HEK293 (cell line): ENCODE measurements at regions not wholly inside any gene's neighbourhood (a gene's known extent, or its start where the extent isn't known, plus 50 kb on each side); places are given as distances from the start of the nearest gene placed in this dataset.

Experiments used
- CTCF ChIA-PET: fragments of 350-600 bp; formaldehyde crosslinking; extraction: SDS; loops from one replicate; lab custom pipeline; 2021; ENCODE audit warnings: antibody characterized with exemption; lab: Yijun Ruan, JAX
- POLR2A ChIA-PET: fragments of 300-600 bp; formaldehyde crosslinking; extraction: SDS; loops from one replicate; lab custom pipeline; 2020; ENCODE audit warnings: antibody characterized with exemption, inconsistent platforms; lab: Yijun Ruan, JAX
- H3K27ac ChIP-seq: fragments of 200-500 bp; sonication (Bioruptor generic); 2 replicates; pipeline ENCODE4 v1.5.1; 2014; ENCODE audit warnings: low read depth, low read length, control low read depth, inconsistent platforms; ENCODE audit errors: extremely low read depth
- H3K36me3 ChIP-seq, 2 experiments: fragments of 200-500 bp in 1 of 2; sonication (Bioruptor generic) in 1 of 2; 1 replicate in 1 of 2; 2 replicates in 1 of 2; pipeline ENCODE4 v1.5.1; 2014 to 2017; ENCODE audit warnings: inconsistent platforms in 2 of 2, low read length in 2 of 2; ENCODE audit not compliant: control insufficient read depth in 2 of 2, insufficient read depth in 1 of 2
- H3K4me1 ChIP-seq: fragments of 200-500 bp; sonication (Bioruptor generic); 2 replicates; pipeline ENCODE4 v1.5.1; 2014; ENCODE audit warnings: mild to moderate bottlenecking, low read length, inconsistent platforms; ENCODE audit not compliant: control insufficient read depth, insufficient read depth
- H3K4me3 ChIP-seq: 2 replicates; pipeline ENCODE4 v1.5.1; 2011; ENCODE audit warnings: low read depth, mild to moderate bottlenecking, control low read depth, low read length, moderate library complexity
- H3K9me3 ChIP-seq: fragments of 200-500 bp; sonication (Bioruptor generic); 2 replicates; pipeline ENCODE4 v1.5.1; 2014; ENCODE audit warnings: low read depth, low read length, inconsistent platforms; ENCODE audit not compliant: control insufficient read depth, insufficient read depth
- AEBP2 ChIP-seq: fragments of 450-650 bp; formaldehyde crosslinking; IDR thresholded peaks from 2 replicates; pipeline ENCODE4 v1.5.1; 2016; ENCODE audit warnings: missing biosample characterization, missing genetic modification characterization, borderline replicate concordance
- FEZF1 ChIP-seq: fragments of 450-650 bp; formaldehyde crosslinking; IDR thresholded peaks from 2 replicates; pipeline ENCODE4 v1.5.1; 2016; ENCODE audit warnings: missing biosample characterization, missing genetic modification characterization
- GFI1B ChIP-seq: fragments of 450-650 bp; formaldehyde crosslinking; IDR thresholded peaks from 2 replicates; pipeline ENCODE4 v1.5.1; 2016; ENCODE audit warnings: missing biosample characterization, missing genetic modification characterization
- HIC1 ChIP-seq: fragments of 450-650 bp; formaldehyde crosslinking; IDR thresholded peaks from 2 replicates; pipeline ENCODE4 v1.5.1; 2016; ENCODE audit warnings: missing biosample characterization, missing genetic modification characterization
- KLF17 ChIP-seq: fragments of 450-650 bp; formaldehyde crosslinking; IDR thresholded peaks from 2 replicates; pipeline ENCODE4 v1.5.1; 2016; ENCODE audit warnings: missing biosample characterization, missing genetic modification characterization
- KLF7 ChIP-seq: fragments of 450-650 bp; formaldehyde crosslinking; IDR thresholded peaks from 2 replicates; pipeline ENCODE4 v1.5.1; 2016; ENCODE audit warnings: missing biosample characterization, missing genetic modification characterization, borderline replicate concordance
- MEIS1 ChIP-seq: sonication (generic); formaldehyde crosslinking; IDR thresholded peaks from 2 replicates; pipeline ENCODE4 v1.8.1; 2022; ENCODE audit warnings: missing genetic modification reagents, mild to moderate bottlenecking, borderline replicate concordance
- MZF1 ChIP-seq: fragments of 450-650 bp; formaldehyde crosslinking; IDR thresholded peaks from 2 replicates; pipeline ENCODE4 v1.5.1; 2017; ENCODE audit warnings: missing biosample characterization, missing genetic modification characterization, borderline replicate concordance
- ZBTB1 ChIP-seq: fragments of 450-650 bp; formaldehyde crosslinking; IDR thresholded peaks from 2 replicates; pipeline ENCODE4 v1.5.1; 2016; ENCODE audit warnings: missing biosample characterization, missing genetic modification characterization
- ZNF214 ChIP-seq: fragments of 450-650 bp; formaldehyde crosslinking; IDR thresholded peaks from 2 replicates; pipeline ENCODE4 v1.5.1; 2017; ENCODE audit warnings: missing biosample characterization, mild to moderate bottlenecking, missing genetic modification characterization, borderline replicate concordance
- ZNF510 ChIP-seq: fragments of 450-650 bp; formaldehyde crosslinking; IDR thresholded peaks from 2 replicates; pipeline ENCODE4 v1.5.1; 2018; ENCODE audit warnings: mild to moderate bottlenecking, missing genetic modification characterization, missing biosample characterization; ENCODE audit not compliant: insufficient replicate concordance
- ZNF513 ChIP-seq: fragments of 450-650 bp; IDR thresholded peaks from 2 replicates; pipeline ENCODE4 v1.5.1; 2018; ENCODE audit warnings: missing biosample characterization, missing genetic modification characterization
- ZNF529 ChIP-seq: fragments of 450-650 bp; formaldehyde crosslinking; IDR thresholded peaks from 2 replicates; pipeline ENCODE4 v1.5.1; 2017; ENCODE audit warnings: missing genetic modification characterization, missing biosample characterization; ENCODE audit not compliant: insufficient replicate concordance
- ZNF585B ChIP-seq: fragments of 450-650 bp; formaldehyde crosslinking; IDR thresholded peaks from 2 replicates; pipeline ENCODE4 v1.5.1; 2016; ENCODE audit warnings: missing biosample characterization, missing genetic modification characterization
- ZNF701 ChIP-seq: fragments of 450-650 bp; formaldehyde crosslinking; IDR thresholded peaks from 2 replicates; pipeline ENCODE4 v1.5.1; 2016; ENCODE audit warnings: missing biosample characterization, missing genetic modification characterization
- ZNF76 ChIP-seq: fragments of 450-650 bp; formaldehyde crosslinking; IDR thresholded peaks from 2 replicates; pipeline ENCODE4; 2016; ENCODE audit warnings: low read depth, missing biosample characterization, missing genetic modification characterization, borderline replicate concordance
- ZSCAN18 ChIP-seq: fragments of 450-650 bp; formaldehyde crosslinking; IDR thresholded peaks from 2 replicates; pipeline ENCODE4 v1.5.1; 2016; ENCODE audit warnings: missing biosample characterization, missing genetic modification characterization
- TF ChIP-seq, protein P1 (sequence below): fragments of 450-650 bp; formaldehyde crosslinking; IDR thresholded peaks from 2 replicates; pipeline ENCODE4 v1.5.1; 2016; ENCODE audit warnings: missing biosample characterization, missing genetic modification characterization
- TF ChIP-seq, protein P2 (sequence below): fragments of 450-650 bp; formaldehyde crosslinking; conservative IDR thresholded peaks from 2 replicates; pipeline ENCODE4 v1.5.1; 2016; ENCODE audit warnings: low read depth, missing biosample characterization, missing genetic modification characterization

DNA sequence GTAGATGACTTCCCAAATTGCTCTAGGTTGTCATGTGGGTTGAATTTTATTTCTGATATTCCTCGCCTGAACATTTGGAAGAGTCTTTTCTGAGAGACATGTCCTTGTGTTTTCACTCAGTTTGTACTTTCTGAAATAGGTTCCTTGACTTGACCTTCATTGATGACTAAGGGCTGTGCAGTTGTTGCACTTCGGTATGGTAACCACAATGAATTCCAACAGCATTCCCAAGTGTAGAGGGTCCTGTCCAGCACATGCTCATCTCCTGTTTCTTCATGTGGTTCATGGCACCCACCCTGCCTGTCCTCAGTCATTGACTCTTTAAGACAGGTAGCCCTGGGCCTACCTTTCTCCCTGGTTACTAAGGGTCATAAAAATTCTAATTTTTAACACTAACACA, 527.8 kb downstream of the MTRR start (continued):
- no peak for TF ChIP-seq ZNF585B (tag by site-specific recombination)
- no peak for TF ChIP-seq MEIS1
- no peak for TF ChIP-seq ZNF76 (tag by site-specific recombination)

GRCh38 chr5:8399471-8399870, 530.5 kb downstream of the MTRR start:
- no peak overlapping the region for H3K27ac ChIP-seq
- POLR2A ChIA-PET, result no interaction called here
- CTCF ChIA-PET, result no interaction called here
- H3K36me3 ChIP-seq, result no peaks in the 10 kb centered on the region
- TF ChIP-seq GFI1B (tag by site-specific recombination) (no peak), ZBTB1 (tag by site-specific recombination) (no peak), KLF17 (tag by site-specific recombination) (no peak), FEZF1 (tag by site-specific recombination) (no peak), ZNF510 (tag by site-specific recombination) (no peak), MZF1 (no peak), ZNF214 (no peak), ZSCAN18 (tag by site-specific recombination) (no peak), KLF7 (no peak), ZNF701 (tag by site-specific recombination) (no peak), ZNF529 (tag by site-specific recombination) (no peak)
- TF ChIP-seq, protein P1, sequence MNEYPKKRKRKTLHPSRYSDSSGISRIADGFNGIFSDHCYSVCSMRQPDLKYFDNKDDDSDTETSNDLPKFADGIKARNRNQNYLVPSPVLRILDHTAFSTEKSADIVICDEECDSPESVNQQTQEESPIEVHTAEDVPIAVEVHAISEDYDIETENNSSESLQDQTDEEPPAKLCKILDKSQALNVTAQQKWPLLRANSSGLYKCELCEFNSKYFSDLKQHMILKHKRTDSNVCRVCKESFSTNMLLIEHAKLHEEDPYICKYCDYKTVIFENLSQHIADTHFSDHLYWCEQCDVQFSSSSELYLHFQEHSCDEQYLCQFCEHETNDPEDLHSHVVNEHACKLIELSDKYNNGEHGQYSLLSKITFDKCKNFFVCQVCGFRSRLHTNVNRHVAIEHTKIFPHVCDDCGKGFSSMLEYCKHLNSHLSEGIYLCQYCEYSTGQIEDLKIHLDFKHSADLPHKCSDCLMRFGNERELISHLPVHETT, result no peak
- TF ChIP-seq, protein P2, sequence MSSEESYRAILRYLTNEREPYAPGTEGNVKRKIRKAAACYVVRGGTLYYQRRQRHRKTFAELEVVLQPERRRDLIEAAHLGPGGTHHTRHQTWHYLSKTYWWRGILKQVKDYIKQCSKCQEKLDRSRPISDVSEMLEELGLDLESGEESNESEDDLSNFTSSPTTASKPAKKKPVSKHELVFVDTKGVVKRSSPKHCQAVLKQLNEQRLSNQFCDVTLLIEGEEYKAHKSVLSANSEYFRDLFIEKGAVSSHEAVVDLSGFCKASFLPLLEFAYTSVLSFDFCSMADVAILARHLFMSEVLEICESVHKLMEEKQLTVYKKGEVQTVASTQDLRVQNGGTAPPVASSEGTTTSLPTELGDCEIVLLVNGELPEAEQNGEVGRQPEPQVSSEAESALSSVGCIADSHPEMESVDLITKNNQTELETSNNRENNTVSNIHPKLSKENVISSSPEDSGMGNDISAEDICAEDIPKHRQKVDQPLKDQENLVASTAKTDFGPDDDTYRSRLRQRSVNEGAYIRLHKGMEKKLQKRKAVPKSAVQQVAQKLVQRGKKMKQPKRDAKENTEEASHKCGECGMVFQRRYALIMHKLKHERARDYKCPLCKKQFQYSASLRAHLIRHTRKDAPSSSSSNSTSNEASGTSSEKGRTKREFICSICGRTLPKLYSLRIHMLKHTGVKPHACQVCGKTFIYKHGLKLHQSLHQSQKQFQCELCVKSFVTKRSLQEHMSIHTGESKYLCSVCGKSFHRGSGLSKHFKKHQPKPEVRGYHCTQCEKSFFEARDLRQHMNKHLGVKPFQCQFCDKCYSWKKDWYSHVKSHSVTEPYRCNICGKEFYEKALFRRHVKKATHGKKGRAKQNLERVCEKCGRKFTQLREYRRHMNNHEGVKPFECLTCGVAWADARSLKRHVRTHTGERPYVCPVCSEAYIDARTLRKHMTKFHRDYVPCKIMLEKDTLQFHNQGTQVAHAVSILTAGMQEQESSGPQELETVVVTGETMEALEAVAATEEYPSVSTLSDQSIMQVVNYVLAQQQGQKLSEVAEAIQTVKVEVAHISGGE (tag by site-specific recombination), result no peak
- H3K4me3 ChIP-seq, result no peak overlapping the region
- no peaks in the 10 kb centered on the region for H3K4me1 ChIP-seq
- no peaks in the 10 kb centered on the region for H3K9me3 ChIP-seq

GRCh38 chr5:8408258-8408657, 539.3 kb downstream of the MTRR start:
- H3K36me3 ChIP-seq, result no peaks in the 10 kb centered on the region
- H3K4me1 ChIP-seq, result no peaks in the 10 kb centered on the region
- TF ChIP-seq ZNF513 (tag by site-specific recombination), result no peak
- TF ChIP-seq AEBP2 (tag by site-specific recombination), result no peak
- no peak for TF ChIP-seq HIC1 (tag by site-specific recombination)

More at GRCh38 chr5:8408258-8408657, 539.3 kb downstream of the MTRR start:
- CTCF ChIA-PET, result no interaction called here
- Histone ChIP-seq H3K4me3 (no peak overlapping the region), H3K9me3 (no peaks in the 10 kb centered on the region), H3K27ac (no peak overlapping the region)
- POLR2A ChIA-PET, result no interaction called here
